EL (cell line): ENCODE measurements at regions not wholly inside any gene's neighbourhood (a gene's known extent, or its start where the extent isn't known, plus 50 kb on each side); places are given as distances from the start of the nearest gene placed in this dataset.

Source experiments
- DNase-seq: peaks from one replicate; pipeline ENCODE4 v3.0.0-alpha.2; 2016

DNA sequence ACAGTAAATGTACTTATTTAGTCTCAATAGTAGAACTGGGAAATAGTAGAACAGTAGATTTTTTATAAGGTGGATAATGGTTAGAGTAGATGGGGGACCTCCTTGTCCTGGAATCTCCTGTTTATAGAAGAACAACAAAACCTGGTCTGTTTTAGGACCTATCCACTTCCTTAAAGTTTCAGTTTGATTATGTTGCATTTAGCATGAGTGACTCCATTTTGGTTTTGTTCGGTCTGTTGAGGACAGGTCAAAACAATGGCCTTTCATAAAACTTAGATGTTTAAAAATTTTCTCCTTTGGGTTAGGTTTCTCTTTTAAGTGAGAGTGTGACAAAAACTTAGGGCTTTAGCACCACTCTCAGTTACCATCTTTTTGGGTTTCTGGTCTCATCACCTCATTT lies 308.9 kb downstream of the BTG1 start:
- no peak for DNase-seq

- no peak for DNase-seq
Observed at GRCh38 chr12:91836264-91836663, 309.4 kb downstream of the BTG1 start.

GRCh38 chr12:91835693-91836092 lies 310.0 kb downstream of the BTG1 start:
- DNase-seq, result no peak

DNA sequence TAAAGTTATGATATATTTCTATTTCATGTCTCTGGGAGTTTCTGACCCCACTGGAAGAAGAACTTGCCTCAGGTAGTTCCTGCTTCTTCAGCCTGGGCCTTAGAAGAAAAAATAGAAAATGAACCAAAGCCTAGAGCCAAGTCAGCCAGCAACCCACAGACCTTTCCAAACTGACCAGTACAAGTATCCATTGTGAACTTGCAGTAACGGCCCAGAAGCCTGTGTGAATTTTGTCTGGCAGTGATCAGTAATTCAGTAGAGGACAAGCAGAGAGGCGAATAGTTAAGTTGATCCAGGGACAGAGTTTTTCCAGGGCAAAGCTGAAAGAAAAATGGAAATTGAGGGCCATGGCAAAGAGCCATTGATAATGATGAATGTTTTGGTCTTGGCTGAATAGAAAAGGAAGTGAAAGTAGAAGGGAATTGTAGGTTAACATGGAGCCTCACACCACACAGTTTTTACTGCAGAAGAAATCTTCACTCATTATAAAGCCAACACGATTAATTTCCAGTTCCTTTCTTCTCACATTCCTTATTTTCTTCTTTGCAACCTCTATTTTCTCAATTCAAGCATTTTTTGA lies 311.8 kb downstream of the BTG1 start:
- no peak for DNase-seq

GRCh38 chr12:91825999-91826398 lies 319.6 kb downstream of the BTG1 start:
- no peak for DNase-seq

- no peak for DNase-seq
Observed at GRCh38 chr12:91824991-91825390, 320.7 kb downstream of the BTG1 start.

DNA sequence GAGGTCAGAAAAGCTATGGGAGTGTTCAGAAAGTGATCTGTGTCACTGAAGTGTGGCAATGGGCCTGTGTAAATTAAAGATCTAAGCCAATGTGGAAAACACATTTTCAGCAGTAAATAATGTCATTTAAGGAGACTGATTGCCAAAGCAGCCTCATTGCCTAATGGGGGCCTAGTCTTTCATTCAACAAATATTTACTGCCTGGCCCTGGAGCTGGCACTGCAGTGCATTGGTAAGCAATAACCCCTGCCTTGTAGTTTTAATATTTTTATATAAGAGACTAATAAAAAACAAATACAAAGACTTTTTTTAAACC lies 326.6 kb downstream of the BTG1 start:
- no peak for DNase-seq

DNA sequence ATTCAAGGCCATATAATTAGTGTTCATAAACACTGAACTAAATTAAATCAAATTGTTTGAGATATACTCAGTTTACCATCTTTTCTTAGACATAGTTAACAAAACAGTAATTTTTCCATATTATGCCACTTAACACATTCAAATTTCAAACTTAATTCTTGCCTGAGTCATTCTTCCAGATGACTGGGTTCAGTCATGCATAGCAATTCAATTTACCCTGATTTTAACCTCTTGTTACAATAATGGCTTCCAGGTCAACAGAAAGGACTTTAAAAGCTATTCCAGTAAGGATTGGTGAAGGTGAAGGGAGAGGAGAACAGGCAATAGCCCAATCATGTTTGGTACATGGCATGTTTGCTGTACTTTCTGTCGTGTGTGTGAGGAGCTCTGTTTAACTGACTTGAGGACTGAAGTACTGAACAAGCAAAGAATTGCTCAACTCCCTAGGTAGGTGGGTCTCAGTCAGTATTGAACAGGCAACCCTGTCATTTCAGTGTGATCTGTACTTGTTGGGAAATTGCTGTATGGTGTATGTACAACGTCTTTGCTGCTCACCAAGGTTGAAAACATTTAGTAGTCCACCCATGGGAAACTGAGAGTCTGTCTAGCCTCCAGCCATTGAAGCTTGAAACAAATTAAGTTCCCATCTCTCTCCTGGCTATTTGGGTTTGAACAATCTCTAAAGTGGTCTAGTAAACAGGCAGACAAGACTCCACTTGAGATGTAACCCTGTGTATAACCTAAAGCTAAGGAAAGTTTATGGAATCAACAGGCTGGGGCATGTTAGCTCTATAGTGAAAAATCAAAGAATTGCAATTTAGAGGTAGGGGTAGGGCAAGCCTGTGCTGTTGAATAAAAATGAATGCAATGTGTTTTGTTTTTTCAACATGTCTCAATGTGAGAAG lies 327.2 kb downstream of the BTG1 start:
- DNase-seq, result no peak

GRCh38 chr12:91817517-91817916 lies 328.1 kb downstream of the BTG1 start:
- DNase-seq, result no peak

DNA sequence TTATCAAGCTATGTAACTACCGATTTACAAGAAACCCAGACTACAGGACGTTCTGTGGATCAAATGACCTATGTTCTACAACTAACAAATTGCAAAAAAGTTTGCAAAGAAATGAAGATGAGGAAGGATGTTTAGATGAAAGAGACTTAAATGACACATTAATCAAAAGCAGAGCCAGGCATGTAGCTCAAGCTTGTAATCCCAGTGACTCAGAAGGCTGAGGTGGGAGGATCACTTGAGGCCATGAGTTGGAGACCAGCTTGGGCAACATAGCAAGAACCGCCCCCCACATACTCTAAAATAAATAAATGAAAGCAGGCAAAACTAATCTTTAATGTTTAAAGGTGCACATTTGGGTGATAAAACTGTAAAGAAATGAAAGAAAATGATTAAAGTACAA lies 331.9 kb downstream of the BTG1 start:
- DNase-seq, result peak; percentile 10

DNA sequence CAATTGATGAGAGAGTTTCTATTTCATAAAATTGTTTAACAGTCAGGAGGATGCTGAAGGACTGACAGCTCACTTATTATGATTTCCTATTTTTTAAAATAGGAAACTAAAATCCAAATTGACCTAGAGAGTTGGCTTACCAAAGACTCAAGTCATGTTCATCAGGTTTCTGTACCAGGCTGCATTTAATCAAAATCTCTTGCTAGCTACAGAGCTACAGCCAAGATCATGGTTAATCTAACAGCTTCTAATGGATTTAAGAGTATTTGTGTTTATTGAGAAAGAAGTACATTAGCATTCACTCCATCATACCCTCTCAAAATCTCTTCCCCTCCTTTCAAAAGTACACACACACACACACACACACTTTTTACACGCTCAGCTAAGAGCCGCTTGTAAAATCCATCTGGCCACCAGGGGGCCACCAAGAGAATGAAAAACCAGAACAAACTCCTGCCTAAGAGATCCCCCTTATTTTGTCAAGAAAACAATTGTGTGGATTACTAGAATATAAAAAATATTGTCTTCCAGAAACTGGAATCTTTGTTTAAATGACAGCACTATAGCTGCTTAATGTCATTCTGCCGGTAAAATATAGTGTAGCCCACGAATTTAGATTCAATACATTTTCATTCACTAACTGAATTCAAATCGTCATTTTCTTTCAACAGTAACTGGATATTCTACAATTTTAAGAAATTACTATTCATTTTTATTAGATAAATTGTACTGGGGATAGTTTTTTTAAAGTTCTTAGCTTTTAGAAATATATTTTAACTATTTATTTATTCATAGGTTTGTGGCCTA lies 334.0 kb downstream of the BTG1 start:
- peak; percentile 55 for DNase-seq

DNA sequence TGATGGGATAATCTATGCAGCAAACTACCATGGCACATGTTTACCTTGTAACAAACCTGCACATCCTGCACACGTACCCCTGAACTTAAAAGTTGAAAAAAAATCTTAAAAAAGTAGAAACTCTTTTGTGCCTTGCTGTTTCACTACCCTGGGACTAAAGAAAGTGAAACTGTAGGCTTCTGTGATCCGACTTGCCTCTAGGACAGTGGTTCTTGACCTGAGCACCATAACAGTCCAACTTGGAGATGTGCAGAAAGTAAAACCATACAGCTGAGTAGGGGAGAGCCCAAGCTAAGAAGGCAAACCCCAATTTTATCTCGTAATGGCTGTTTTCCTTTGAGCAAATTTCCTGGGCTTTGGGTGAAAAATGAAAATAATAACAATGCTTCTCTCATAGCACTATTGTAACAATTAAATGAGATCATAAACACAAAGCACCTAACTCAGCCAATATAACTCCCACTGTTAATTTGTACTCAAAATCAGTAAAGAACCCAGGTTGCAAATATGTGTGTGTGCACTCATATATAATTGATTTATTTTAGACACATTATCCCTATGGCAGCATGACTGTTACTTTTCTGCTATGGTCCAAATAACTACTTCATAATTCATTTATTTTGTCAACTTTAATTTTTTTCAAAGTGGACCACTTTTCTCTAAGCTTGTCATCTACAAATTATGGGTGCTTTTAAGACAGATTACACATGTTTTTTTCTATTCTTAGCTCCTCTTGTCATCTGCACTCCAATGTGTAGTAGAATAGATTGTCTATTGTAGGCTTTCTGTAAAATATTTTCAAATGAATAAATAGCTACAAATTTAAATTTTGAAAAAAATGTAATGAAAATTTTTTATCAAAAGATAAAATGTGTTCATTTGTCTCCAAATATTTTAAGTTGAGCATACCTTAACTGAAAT lies 334.9 kb downstream of the BTG1 start:
- no peak for DNase-seq

GRCh38 chr12:91810077-91810476 lies 335.6 kb downstream of the BTG1 start:
- DNase-seq, result no peak

DNA sequence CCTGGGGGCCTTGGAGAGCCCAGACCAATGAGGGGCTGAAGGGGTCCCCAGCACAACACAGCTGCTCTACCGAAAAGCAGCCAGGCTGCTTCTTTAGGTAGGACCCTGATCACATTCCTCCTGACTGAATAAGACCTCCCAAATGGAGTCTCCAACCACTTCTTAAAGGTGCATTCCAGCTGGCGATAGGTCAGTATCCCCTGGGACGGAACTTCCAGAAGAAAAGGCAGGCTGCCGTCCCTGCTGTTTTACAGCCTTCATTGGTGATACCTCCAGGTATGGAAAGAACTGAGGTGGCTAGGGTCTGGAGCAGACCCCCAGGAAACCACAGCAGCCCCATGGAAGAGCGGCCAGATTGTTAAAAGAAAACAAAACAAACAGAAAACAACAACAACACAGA lies 340.6 kb downstream of the BTG1 start:
- no peak for DNase-seq

- DNase-seq, result peak; percentile 3
Observed at GRCh38 chr12:91804533-91804932, 341.1 kb downstream of the BTG1 start.

GRCh38 chr12:91801048-91801447 lies 344.6 kb downstream of the BTG1 start:
- DNase-seq, result no peak

DNA sequence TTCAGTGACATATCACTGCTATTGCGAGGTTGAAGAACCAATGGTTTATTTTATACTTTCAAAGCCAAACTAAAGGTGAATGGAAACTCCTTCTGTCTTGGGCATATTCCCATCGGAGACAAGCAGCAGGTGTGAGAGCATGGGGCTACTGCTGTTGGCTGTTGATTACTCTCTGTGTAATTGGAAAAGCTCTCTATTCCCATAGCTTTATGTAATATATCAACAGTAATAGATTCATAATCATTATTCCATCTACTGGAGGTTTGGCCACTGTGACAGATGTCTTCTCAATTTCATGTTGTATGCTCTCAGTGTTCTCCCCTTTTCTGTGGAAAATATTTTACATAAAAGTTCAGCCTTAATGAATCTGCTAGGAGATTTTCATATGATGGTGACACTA lies 352.0 kb downstream of the BTG1 start:
- no peak for DNase-seq

DNA sequence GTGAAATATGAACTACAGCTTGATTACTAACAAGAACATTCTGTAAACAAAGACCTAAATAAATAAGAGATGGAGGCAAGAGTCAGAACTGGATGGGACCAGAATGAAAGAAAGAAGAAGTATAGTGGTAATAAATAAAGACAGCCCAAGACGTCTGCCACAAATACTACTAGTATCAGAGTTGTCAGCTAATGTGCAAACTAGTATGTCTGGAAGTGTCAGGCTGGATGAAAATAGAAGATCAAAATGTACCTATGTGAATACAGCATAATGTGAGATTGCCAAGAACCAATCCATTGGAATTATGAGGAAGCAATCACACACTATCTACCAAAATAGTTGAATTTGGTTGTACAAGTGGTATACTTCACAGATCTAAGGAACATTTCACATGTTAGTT lies 353.0 kb downstream of the BTG1 start:
- no peak for DNase-seq

GRCh38 chr12:91786499-91787272 lies 359.0 kb downstream of the BTG1 start:
- no peak for DNase-seq

DNA sequence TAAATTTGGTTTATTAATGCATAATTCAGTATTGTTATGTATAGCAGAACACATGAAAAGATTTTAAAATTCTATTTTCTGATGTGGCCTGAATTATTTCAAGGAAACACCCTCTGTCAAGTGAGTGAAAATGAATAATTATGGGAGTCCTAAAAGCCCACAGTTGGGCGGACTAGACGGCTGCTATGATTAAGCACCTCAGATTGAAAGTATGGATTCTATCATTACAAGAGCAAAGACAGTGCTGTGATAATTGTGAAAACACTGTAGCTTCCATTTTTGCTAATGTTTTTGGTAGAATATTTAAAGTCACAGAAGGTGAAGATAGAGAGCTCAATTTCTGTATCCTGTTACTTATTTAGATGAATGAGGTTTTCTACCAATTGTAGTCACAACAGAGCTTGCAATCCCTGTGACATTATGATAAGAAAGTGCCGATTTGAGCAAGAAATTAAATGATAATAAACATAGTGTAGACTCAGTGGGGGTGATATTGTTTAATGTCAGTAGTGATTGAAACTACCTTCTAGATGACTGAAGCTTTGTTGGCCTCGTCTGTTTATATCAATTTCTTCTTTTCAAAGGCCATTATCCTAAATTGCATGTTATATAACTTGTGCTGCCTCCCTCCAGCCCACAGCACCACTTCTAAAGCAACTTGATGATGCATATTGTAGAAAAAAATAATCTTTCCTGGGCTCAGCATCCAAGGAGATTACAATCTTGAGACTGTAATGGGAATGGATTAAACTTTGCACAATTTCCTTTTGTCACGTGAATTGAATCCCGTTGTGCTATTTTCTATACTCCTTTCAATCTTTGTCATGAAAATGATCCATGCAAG lies 359.8 kb downstream of the BTG1 start:
- DNase-seq, result no peak

DNA sequence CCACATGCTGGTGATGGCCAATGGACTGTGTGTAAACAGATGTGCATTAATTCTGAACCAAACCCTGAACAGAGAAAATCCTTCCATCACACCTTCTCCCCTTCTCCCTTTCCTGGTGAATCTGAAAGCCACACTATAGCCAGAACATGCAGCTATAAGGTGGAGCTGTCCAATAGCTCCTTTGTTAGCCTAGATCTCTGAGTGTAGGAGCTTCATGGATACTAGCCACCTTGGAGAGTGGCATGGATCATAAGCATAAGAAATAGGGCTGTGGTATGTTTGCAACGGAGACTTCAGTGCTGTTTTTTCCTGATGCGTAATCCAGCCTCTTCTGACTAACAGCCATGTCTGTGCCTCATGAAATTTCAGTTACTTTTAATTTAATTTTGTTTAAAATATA lies 364.5 kb downstream of the BTG1 start:
- no peak for DNase-seq
